ENCODE measurements at regions not wholly inside any gene's neighbourhood (a gene's known extent, or its start where the extent isn't known, plus 50 kb on each side); places are given as distances from the start of the nearest gene placed in this dataset.

- TF ChIP-seq CTCF (IDR thresholded peaks at IDR 0.05) = no peak
- no peak for TF ChIP-seq EZH2 (IDR thresholded peaks at IDR 0.05; ENCODE audit: borderline replicate concordance, insufficient read depth, low read depth, low read length, poor library complexity, severe bottlenecking)
Observed at GRCh38 chr10:61830846-61831273, 70.6 kb upstream of the ARID5B start.
